A673 (cell line): ENCODE measurements at regions not wholly inside any gene's neighbourhood (a gene's known extent, or its start where the extent isn't known, plus 50 kb on each side); places are given as distances from the start of the nearest gene placed in this dataset.

Experiments
- BruUV-seq: library from RNA; stranded (reverse); fragments of 400-500 nt; replicated peaks from 2 replicates; lab custom pipeline; 2021; lab: Mats Ljungman, UMichigan
- CTCF ChIA-PET: fragments of 300-600 bp; sonication (Branson Sonifier 250); formaldehyde crosslinking; loops from one replicate; lab custom pipeline; 2022; ENCODE audit warnings: antibody characterized with exemption; lab: Charles Lee
- POLR2A ChIA-PET: fragments of 300-600 bp; sonication (Branson Sonifier 250); formaldehyde crosslinking; loops from one replicate; lab custom pipeline; 2022; ENCODE audit warnings: antibody characterized with exemption; ENCODE audit not compliant: low non-redundant PET; lab: Charles Lee
- DNase-seq: peaks from one replicate; pipeline ENCODE4 v3.0.0-alpha.2; 2015; ENCODE audit warnings: low spot score
- H3K27ac ChIP-seq: fragments of 200-600 bp; sonication (generic); 2 replicates; pipeline ENCODE4 v1.5.1; 2016; ENCODE audit warnings: mixed run types, low read depth, mild to moderate bottlenecking, mixed read lengths, antibody characterized with exemption, low read length; ENCODE audit not compliant: poor library complexity, severe bottlenecking
- H3K27me3 ChIP-seq: fragments of 200-600 bp; sonication (generic); replicated peaks from 2 replicates; pipeline ENCODE4 v1.6.1; 2017; ENCODE audit warnings: mixed run types, low read depth, mild to moderate bottlenecking, mixed read lengths, antibody characterized with exemption, low read length; ENCODE audit not compliant: insufficient read depth, poor library complexity
- H3K36me3 ChIP-seq: fragments of 200-600 bp; sonication (generic); 2 replicates; pipeline ENCODE4 v1.6.1; 2016; ENCODE audit warnings: mixed run types, mild to moderate bottlenecking, mixed read lengths, antibody characterized with exemption, low read length; ENCODE audit not compliant: insufficient read depth, poor library complexity, severe bottlenecking
- H3K4me1 ChIP-seq: fragments of 200-600 bp; sonication (generic); 2 replicates; pipeline ENCODE4 v1.6.1; 2017; ENCODE audit warnings: mixed run types, mild to moderate bottlenecking, mixed read lengths, antibody characterized with exemption, low read length; ENCODE audit not compliant: insufficient read depth, poor library complexity, severe bottlenecking
- H3K4me3 ChIP-seq: fragments of 200-600 bp; sonication (generic); 2 replicates; pipeline ENCODE4 v1.5.1; 2016; ENCODE audit warnings: low read depth, mixed run types, mild to moderate bottlenecking, mixed read lengths, low read length; ENCODE audit not compliant: poor library complexity, severe bottlenecking
- H3K9me3 ChIP-seq: fragments of 200-600 bp; sonication (generic); 2 replicates; pipeline ENCODE4 v1.6.1; 2016; ENCODE audit warnings: mixed run types, low read depth, mild to moderate bottlenecking, mixed read lengths, antibody characterized with exemption, low read length; ENCODE audit not compliant: poor library complexity, severe bottlenecking
- CTCF ChIP-seq: fragments of 300-800, 200-600 bp; sonication (generic); conservative IDR thresholded peaks from 2 replicates; pipeline ENCODE4 v1.5.1; 2017; ENCODE audit warnings: low read depth, mild to moderate bottlenecking, antibody characterized with exemption, low read length, moderate library complexity, mixed read lengths
- EZH2 ChIP-seq: fragments of 200-600 bp; sonication (generic); IDR thresholded peaks from 2 replicates; pipeline ENCODE4 v1.6.1; 2017; ENCODE audit warnings: borderline replicate concordance, low read depth, mild to moderate bottlenecking, mixed read lengths, antibody characterized with exemption, low read length; ENCODE audit not compliant: poor library complexity, severe bottlenecking
- intact Hi-C: fragments of 100-400 bp; cut with micrococcal nuclease; formaldehyde crosslinking; loops from one replicate; pipeline ENCODE4 v1.10.0; 2022; ENCODE audit not compliant: unreplicated experiment

- ChIA-PET CTCF (no interaction called here), POLR2A (no interaction called here)
- Histone ChIP-seq H3K36me3 (no peaks in the 10 kb centered on the region), H3K4me3 (no peak overlapping the region), H3K27ac (no peak overlapping the region), H3K9me3 (no peaks in the 10 kb centered on the region), H3K27me3 (peaks cover 5% of the 10 kb centered on the region), H3K4me1 (no peaks in the 10 kb centered on the region)
- TF ChIP-seq CTCF (no peak), EZH2 (no peak)
- intact Hi-C loops: no loop called here
- no TSS peak for BruUV-seq
- no peak for DNase-seq
These were observed 156.0 kb downstream of the SLC4A3 start for GRCh38 chr2:219783359-219783975.

GRCh38 chr2:219784178-219784577 is 156.7 kb downstream of the SLC4A3 start:
- Histone ChIP-seq H3K36me3 (no peaks in the 10 kb centered on the region), H3K27me3 (peaks cover 5% of the 10 kb centered on the region), H3K4me1 (no peaks in the 10 kb centered on the region), H3K4me3 (no peak overlapping the region), H3K27ac (no peak overlapping the region), H3K9me3 (no peaks in the 10 kb centered on the region)
- intact Hi-C loops: no loop called here
- no TSS peak for BruUV-seq
- CTCF ChIA-PET: no interaction called here
- DNase-seq: no peak
- TF ChIP-seq CTCF: no peak
- no peak for TF ChIP-seq EZH2
- POLR2A ChIA-PET: no interaction called here

GRCh38 chr2:219789476-219789875 is 162.0 kb downstream of the SLC4A3 start:
- BruUV-seq: no TSS peak

GRCh38 chr2:219792446-219792845 is 165.0 kb downstream of the SLC4A3 start:
- no TSS peak for BruUV-seq
- TF ChIP-seq EZH2: no peak
- no peak for TF ChIP-seq CTCF
- CTCF ChIA-PET: no interaction called here
- Histone ChIP-seq H3K27ac (no peak overlapping the region), H3K4me1 (no peaks in the 10 kb centered on the region), H3K27me3 (peaks cover 5% of the 10 kb centered on the region), H3K9me3 (no peaks in the 10 kb centered on the region), H3K4me3 (no peak overlapping the region), H3K36me3 (no peaks in the 10 kb centered on the region)
- intact Hi-C loops: no loop called here
- DNase-seq: no peak
- POLR2A ChIA-PET: no interaction called here

More at GRCh38 chr2:219789476-219789875, 162.0 kb downstream of the SLC4A3 start:
- no peaks in the 10 kb centered on the region for H3K36me3 ChIP-seq
- peaks cover 5% of the 10 kb centered on the region for H3K27me3 ChIP-seq
- no peak for TF ChIP-seq EZH2
- ChIA-PET POLR2A (no interaction called here), CTCF (no interaction called here)
- intact Hi-C loops: no loop called here
- H3K4me1 ChIP-seq: no peaks in the 10 kb centered on the region
- H3K4me3 ChIP-seq: no peak overlapping the region
- H3K9me3 ChIP-seq: no peaks in the 10 kb centered on the region
- no peak for DNase-seq
- no peak overlapping the region for H3K27ac ChIP-seq
